GM12865 (cell line): ENCODE measurements at regions not wholly inside any gene's neighbourhood (a gene's known extent, or its start where the extent isn't known, plus 50 kb on each side); places are given as distances from the start of the nearest gene placed in this dataset.

ENCODE experiments used
- DNase-seq: peaks from one replicate; pipeline ENCODE4 v3.0.0; 2010; ENCODE audit warnings: low read depth
- H3K4me3 ChIP-seq: 2 replicates; pipeline ENCODE4 v1.5.1; 2011; ENCODE audit warnings: mild to moderate bottlenecking, low read depth, low read length, control low read depth
- TF ChIP-seq, protein P1 (sequence below): IDR thresholded peaks from 2 replicates; pipeline ENCODE4 v1.5.1; 2011; ENCODE audit warnings: low read length, control low read depth, low read depth, inconsistent platforms; ENCODE audit not compliant: insufficient read depth; ENCODE audit errors: missing control alignments

DNA sequence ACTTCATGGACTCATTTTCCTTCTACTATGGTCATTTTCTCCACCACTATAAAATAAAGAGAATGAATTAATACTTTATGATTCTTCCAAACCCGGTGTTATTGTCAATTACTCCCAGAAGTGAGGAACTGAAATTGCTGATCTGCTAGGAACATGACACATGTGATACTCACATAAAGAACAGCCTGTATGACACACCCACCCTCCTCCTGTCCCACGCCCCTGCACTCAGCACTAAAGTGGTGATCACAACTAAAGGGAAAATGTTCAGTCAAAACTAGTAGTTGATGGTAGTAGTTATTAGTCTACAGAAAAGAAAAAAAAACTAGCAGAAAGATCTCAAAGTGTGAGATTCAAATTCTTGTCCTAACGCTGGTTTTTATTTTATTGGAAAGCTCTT lies 1508.3 kb downstream of the RAPGEF2 start:
- H3K4me3 ChIP-seq = no peak overlapping the region
- TF ChIP-seq, protein P1, sequence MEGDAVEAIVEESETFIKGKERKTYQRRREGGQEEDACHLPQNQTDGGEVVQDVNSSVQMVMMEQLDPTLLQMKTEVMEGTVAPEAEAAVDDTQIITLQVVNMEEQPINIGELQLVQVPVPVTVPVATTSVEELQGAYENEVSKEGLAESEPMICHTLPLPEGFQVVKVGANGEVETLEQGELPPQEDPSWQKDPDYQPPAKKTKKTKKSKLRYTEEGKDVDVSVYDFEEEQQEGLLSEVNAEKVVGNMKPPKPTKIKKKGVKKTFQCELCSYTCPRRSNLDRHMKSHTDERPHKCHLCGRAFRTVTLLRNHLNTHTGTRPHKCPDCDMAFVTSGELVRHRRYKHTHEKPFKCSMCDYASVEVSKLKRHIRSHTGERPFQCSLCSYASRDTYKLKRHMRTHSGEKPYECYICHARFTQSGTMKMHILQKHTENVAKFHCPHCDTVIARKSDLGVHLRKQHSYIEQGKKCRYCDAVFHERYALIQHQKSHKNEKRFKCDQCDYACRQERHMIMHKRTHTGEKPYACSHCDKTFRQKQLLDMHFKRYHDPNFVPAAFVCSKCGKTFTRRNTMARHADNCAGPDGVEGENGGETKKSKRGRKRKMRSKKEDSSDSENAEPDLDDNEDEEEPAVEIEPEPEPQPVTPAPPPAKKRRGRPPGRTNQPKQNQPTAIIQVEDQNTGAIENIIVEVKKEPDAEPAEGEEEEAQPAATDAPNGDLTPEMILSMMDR = no peak
- no peak for DNase-seq

DNA sequence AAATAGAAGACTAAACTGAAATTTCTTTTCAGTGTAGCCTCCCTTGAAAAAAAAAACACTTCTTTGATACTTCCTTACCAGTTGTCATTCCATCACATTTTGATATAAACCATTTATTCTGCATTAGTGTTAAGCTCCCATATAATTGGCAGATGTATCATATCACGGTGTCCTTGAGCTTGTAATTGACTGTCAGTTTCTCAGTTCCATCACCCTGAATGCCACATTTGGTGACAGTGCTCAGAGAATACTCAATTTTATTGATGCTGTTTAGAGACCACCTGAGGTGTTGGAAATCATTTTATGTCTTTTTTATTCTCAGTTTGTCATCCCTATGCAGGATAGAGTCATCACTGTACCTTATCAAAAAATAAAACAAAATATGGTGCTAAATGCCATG lies 1528.2 kb downstream of the RAPGEF2 start:
- no peak overlapping the region for H3K4me3 ChIP-seq
- TF ChIP-seq, protein P1 = no peak
- no peak for DNase-seq

DNA sequence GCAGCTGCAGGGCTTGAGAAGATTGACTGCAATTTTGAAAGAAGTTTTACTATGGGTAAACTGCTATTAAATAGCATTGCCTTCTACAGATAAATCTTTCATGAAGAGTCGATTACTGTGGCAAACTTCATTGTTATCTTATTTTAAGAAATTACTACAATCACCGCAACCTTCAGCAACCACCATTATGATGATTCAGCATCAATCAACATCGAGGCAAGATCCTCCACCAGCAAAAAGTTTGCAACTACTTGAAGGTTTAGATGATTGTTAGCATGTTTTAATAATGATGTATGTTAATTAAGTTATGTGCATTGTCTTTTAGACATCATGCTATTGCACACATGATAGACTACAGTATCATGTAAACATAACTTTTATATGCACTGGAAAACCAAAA lies 1511.0 kb downstream of the FSTL5 start:
- H3K4me3 ChIP-seq = no peak overlapping the region
- TF ChIP-seq, protein P1 = no peak
- no peak for DNase-seq

DNA sequence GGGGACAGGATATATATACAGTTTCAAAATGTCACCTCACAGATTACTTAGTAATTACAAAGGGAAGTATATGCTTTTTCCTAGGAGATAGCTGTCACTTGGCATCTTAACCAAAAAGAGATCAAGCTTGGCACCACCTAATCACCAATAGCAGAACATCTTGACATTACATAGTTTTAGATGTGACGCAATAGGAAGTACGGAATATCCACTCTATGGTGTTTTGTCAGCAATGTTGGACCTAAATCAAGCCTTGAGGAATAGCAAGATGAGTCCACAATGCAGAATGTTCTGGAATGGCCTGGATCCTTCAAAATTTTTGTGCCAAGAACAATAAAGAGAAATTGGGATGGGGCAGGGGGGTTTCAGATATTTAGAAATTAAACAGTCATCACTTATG lies 1488.2 kb downstream of the FSTL5 start:
- DNase-seq = no peak
- no peak overlapping the region for H3K4me3 ChIP-seq
- TF ChIP-seq, protein P1 = no peak

DNA sequence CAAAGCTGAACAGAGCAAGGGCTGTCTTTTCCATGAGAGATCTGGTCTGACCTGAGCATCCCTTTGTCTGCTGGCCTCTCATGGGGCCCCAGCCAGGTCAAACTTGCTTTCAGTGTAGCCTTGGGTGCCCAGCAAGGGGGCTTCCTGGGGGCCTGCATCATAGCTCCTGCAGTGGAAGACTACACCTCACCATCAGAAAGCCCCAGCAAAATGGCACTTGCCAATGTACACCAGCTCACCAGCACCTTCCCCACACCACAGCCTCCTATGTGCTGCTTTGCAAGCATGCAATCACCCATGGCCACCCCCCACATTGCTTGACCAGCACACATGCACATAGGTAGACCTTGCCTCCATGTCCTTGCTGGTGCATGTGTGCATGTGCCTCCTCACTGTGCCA lies 1478.1 kb downstream of the FSTL5 start:
- H3K4me3 ChIP-seq = no peak overlapping the region
- DNase-seq = no peak
- TF ChIP-seq, protein P1 = no peak

DNA sequence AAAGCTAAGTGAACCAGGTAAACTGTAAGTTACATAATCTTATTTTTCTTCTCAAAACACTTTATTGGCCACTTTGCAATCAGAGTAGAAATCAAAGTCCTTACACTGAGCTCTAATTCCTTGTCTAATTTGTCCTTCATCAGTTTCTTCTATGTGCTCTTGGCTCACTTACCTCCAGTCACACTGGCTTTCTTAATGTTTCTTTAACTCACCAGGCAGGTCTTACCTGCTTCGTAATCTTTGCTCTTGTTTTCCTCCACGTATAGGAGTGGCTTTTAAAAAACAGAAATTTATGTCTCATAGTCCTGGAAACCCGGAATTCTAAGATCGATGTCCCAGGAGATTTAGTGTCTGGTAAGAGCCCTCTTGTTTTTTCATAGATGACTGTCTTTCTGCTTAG lies 1462.1 kb downstream of the FSTL5 start:
- TF ChIP-seq, protein P1 = no peak
- no peak overlapping the region for H3K4me3 ChIP-seq
- no peak for DNase-seq

DNA sequence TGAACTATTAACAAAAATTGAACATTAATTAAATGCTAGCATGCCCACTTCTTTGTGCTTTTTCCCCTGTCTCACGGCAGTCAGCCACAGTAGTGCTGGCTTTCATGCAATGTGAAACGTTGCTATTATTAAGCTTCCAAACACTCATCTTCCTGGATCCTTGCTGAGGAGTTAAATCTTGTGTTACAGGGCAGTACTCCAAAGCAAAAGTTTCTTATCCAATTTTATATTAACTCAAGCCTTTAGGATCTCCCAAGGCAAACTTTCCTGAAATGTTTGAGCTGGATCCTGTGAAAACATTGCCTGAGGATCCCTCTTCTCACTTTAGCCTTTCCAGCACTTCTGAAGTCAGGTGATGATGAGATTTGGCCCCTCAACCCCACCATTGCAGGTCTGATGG lies 1454.8 kb downstream of the FSTL5 start:
- H3K4me3 ChIP-seq = no peak overlapping the region
- TF ChIP-seq, protein P1 = no peak
- DNase-seq = no peak
